ENCODE measurements at regions not wholly inside any gene's neighbourhood (a gene's known extent, or its start where the extent isn't known, plus 50 kb on each side); places are given as distances from the start of the nearest gene placed in this dataset.
"Not testable (repeated sequence)": the region's sequence is repeated elsewhere in the genome, so short reads cannot be mapped to it uniquely, and the experiment has no call there.

- intact Hi-C loops (cut with micrococcal nuclease), result no loop called here
- H3K4me1 Mint-ChIP-seq, result no peaks in the 10 kb centered on the region
- TF ChIP-seq CTCF (IDR thresholded peaks at IDR 0.05), result no peak
- H3K27me3 Mint-ChIP-seq (ENCODE audit: low read depth in 2 of 2), result peaks cover 19 to 39% of the 10 kb centered on the region in 2 donors
- ATAC-seq (no peak), DNase-seq (no peak)
- Histone ChIP-seq H3K9me3 (ENCODE audit: control insufficient read depth, insufficient read depth, low read length) (no peaks in the 10 kb centered on the region), H3K4me1 (ENCODE audit: control insufficient read depth, insufficient read depth, low read length) (no peaks in the 10 kb centered on the region), H3K36me3 (ENCODE audit: control insufficient read depth, insufficient read depth, low read length) (no peaks in the 10 kb centered on the region), H3K27me3 (ENCODE audit: control insufficient read depth, insufficient read depth, low read length) (peaks cover 4% of the 10 kb centered on the region), H3K27ac (ENCODE audit: low read length) (no peak overlapping the region), H3K4me3 (ENCODE audit: low read length) (no peak overlapping the region)
- H3K9me3 Mint-ChIP-seq, result no peaks in the 10 kb centered on the region
- H3K36me3 Mint-ChIP-seq, result no peaks in the 10 kb centered on the region
- no peak overlapping the region for H3K27ac Mint-ChIP-seq
- H3K4me3 Mint-ChIP-seq, result no peak overlapping the region
Observed at GRCh38 chr1:227482023-227482299, 81.4 kb upstream of the ZNF678 start.

- H3K27me3 ChIP-seq (ENCODE audit: control insufficient read depth, insufficient read depth, low read length); H3K27ac Mint-ChIP-seq; H3K4me3 Mint-ChIP-seq; H3K4me1 ChIP-seq (ENCODE audit: control insufficient read depth, insufficient read depth, low read length); H3K9me3 ChIP-seq (ENCODE audit: control insufficient read depth, insufficient read depth, low read length); H3K4me1 Mint-ChIP-seq; H3K36me3 Mint-ChIP-seq; DNase-seq; H3K9me3 Mint-ChIP-seq; H3K4me3 ChIP-seq (ENCODE audit: low read length); H3K36me3 ChIP-seq (ENCODE audit: control insufficient read depth, insufficient read depth, low read length); intact Hi-C loops (cut with micrococcal nuclease); H3K27ac ChIP-seq (ENCODE audit: low read length); ATAC-seq: not testable (repeated sequence)
- H3K27me3 Mint-ChIP-seq (ENCODE audit: low read depth in 2 of 2), result peaks cover 31 to 48% of the 10 kb centered on the region in 2 donors
- 65% methylated on average over 5 of the region's 5 CpGs for WGBS (ENCODE audit: insufficient coverage)
Observed at GRCh38 chr1:227474072-227474471, 89.3 kb upstream of the ZNF678 start.

- H3K4me3 Mint-ChIP-seq, result no peak overlapping the region
- DNase-seq, result no peak
- H3K27ac Mint-ChIP-seq, result no peak overlapping the region
- intact Hi-C loops (cut with micrococcal nuclease), result no loop called here
- no peaks in the 10 kb centered on the region for H3K36me3 Mint-ChIP-seq
- no peak for ATAC-seq
- Histone ChIP-seq H3K9me3 (ENCODE audit: control insufficient read depth, insufficient read depth, low read length) (no peaks in the 10 kb centered on the region), H3K36me3 (ENCODE audit: control insufficient read depth, insufficient read depth, low read length) (no peaks in the 10 kb centered on the region), H3K4me3 (ENCODE audit: low read length) (no peak overlapping the region), H3K4me1 (ENCODE audit: control insufficient read depth, insufficient read depth, low read length) (no peaks in the 10 kb centered on the region), H3K27me3 (ENCODE audit: control insufficient read depth, insufficient read depth, low read length) (no peaks in the 10 kb centered on the region), H3K27ac (ENCODE audit: low read length) (no peak overlapping the region)
- peaks cover 26 to 40% of the 10 kb centered on the region in 2 donors for H3K27me3 Mint-ChIP-seq (ENCODE audit: low read depth in 2 of 2)
- no peak for TF ChIP-seq CTCF (IDR thresholded peaks at IDR 0.05)
- H3K4me1 Mint-ChIP-seq, result no peaks in the 10 kb centered on the region
- WGBS (ENCODE audit: insufficient coverage), result 89% methylated on average over 1 of the region's 1 CpG
- H3K9me3 Mint-ChIP-seq, result no peaks in the 10 kb centered on the region
Observed at GRCh38 chr1:227472772-227473171, 90.6 kb upstream of the ZNF678 start.

- intact Hi-C loops (cut with micrococcal nuclease), result no loop called here
- H3K27ac ChIP-seq (ENCODE audit: low read length), result no peak overlapping the region
- H3K9me3 Mint-ChIP-seq, result no peaks in the 10 kb centered on the region
- 88% methylated on average over 2 of the region's 2 CpGs for WGBS (ENCODE audit: insufficient coverage)
- no peaks in the 10 kb centered on the region for H3K9me3 ChIP-seq (ENCODE audit: control insufficient read depth, insufficient read depth, low read length)
- H3K36me3 ChIP-seq (ENCODE audit: control insufficient read depth, insufficient read depth, low read length), result no peaks in the 10 kb centered on the region
- no peaks in the 10 kb centered on the region for H3K4me1 ChIP-seq (ENCODE audit: control insufficient read depth, insufficient read depth, low read length)
- H3K4me3 ChIP-seq (ENCODE audit: low read length), result no peak overlapping the region
- no peak for TF ChIP-seq CTCF (IDR thresholded peaks at IDR 0.05)
- peaks cover 15 to 19% of the 10 kb centered on the region in 2 donors for H3K27me3 Mint-ChIP-seq (ENCODE audit: low read depth in 2 of 2)
- H3K36me3 Mint-ChIP-seq, result no peaks in the 10 kb centered on the region
- H3K4me1 Mint-ChIP-seq, result no peaks in the 10 kb centered on the region
- ATAC-seq (no peak), DNase-seq (no peak)
- no peak overlapping the region for H3K27ac Mint-ChIP-seq
- H3K27me3 ChIP-seq (ENCODE audit: control insufficient read depth, insufficient read depth, low read length), result no peaks in the 10 kb centered on the region
- H3K4me3 Mint-ChIP-seq, result no peak overlapping the region
Observed at GRCh38 chr1:227470688-227471087, 92.7 kb upstream of the ZNF678 start.

Data from natural killer cell (primary cell).